ENCODE measurements at regions not wholly inside any gene's neighbourhood (a gene's known extent, or its start where the extent isn't known, plus 50 kb on each side); places are given as distances from the start of the nearest gene placed in this dataset.

DNA sequence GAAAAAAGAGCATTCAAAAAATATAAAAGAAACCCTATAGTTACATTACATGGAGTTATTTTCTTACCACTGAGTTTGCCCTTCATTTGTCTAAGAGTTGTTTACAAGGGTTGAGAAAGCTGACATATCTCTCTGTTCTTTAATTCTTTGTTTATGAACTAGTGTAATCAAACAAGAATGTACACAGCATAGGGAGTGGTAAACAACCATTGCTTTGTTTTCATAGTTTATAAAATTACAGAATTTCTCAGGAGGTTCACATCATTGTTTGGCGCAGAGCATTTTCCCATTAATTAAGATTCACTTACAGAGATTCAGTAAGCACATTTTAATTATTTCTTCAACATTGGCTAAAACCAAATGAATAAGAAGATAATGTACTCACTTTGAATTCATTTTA is 87.6 kb downstream of the IFI44 start (continued):
- TF ChIP-seq CREB5 (CRISPR knock-in tag; IDR thresholded peaks at IDR 0.05), result no peak
- TF ChIP-seq LEF1 (IDR thresholded peaks at IDR 0.05), result no peak
- TF ChIP-seq TCF7L2 (IDR thresholded peaks at IDR 0.05; ENCODE audit: low read depth, low read length), result no peak
- TF ChIP-seq RBFOX2 (IDR thresholded peaks at IDR 0.05; ENCODE audit: low read depth, low read length), result no peak
- TF ChIP-seq ZNF174 (CRISPR knock-in tag; IDR thresholded peaks at IDR 0.05), result no peak
- TF ChIP-seq SMARCC2 (IDR thresholded peaks at IDR 0.05; ENCODE audit: low read depth), result no peak
- no peak for TF ChIP-seq FOXJ3 (CRISPR knock-in tag; IDR thresholded peaks at IDR 0.05)
- TF ChIP-seq, protein P1, sequence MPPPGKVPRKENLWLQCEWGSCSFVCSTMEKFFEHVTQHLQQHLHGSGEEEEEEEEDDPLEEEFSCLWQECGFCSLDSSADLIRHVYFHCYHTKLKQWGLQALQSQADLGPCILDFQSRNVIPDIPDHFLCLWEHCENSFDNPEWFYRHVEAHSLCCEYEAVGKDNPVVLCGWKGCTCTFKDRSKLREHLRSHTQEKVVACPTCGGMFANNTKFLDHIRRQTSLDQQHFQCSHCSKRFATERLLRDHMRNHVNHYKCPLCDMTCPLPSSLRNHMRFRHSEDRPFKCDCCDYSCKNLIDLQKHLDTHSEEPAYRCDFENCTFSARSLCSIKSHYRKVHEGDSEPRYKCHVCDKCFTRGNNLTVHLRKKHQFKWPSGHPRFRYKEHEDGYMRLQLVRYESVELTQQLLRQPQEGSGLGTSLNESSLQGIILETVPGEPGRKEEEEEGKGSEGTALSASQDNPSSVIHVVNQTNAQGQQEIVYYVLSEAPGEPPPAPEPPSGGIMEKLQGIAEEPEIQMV (tag; conservative IDR thresholded peaks at IDR 0.05; ENCODE audit: low read depth), result no peak

DNA sequence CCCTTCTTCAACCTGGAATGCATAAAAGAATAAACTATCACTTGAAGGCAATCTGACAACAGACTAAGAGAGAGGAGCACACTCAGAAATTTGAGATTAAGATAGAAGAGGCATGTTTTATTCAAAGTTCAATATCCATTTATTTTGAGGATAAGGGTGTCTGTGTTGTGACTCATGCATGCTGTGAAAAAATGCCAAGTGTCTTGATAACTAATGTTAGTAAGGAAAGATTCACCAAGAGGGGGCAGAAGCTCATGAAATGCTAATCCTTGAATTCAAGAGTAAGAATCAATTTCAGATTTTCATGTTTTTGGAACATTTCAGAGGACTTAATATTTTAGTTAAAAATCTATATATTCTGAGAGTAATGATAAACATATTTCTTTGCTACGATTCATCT is 94.0 kb downstream of the IFI44 start:
- DNase-seq (ENCODE audit: extremely low read depth in 1 of 4, low spot score in 3 of 4), result no peak
- H3K27me3 ChIP-seq (ENCODE audit: control insufficient read depth in 2 of 2, insufficient read depth in 2 of 2, low read length in 2 of 2), result no peaks in the 10 kb centered on the region
- TF ChIP-seq ZFPM2 (CRISPR knock-in tag; IDR thresholded peaks at IDR 0.05), result no peak
- TF ChIP-seq SMARCA4 (IDR thresholded peaks at IDR 0.05), result no peak
- no peak for TF ChIP-seq ZBTB9 (CRISPR knock-in tag; IDR thresholded peaks at IDR 0.05)
- TF ChIP-seq ZKSCAN1 (IDR thresholded peaks at IDR 0.05; ENCODE audit: low read depth, low read length), result no peak
- no peak for TF ChIP-seq ZNF232 (CRISPR knock-in tag; IDR thresholded peaks at IDR 0.05)
- no peak for TF ChIP-seq SLC30A9 (CRISPR knock-in tag; IDR thresholded peaks at IDR 0.05)
- TF ChIP-seq ZEB2 (IDR thresholded peaks at IDR 0.05), result no peak
- no peak for TF ChIP-seq ARID3A (IDR thresholded peaks at IDR 0.05; ENCODE audit: borderline replicate concordance, low read depth, low read length)
- TF ChIP-seq MED1 (CRISPR knock-in tag; IDR thresholded peaks at IDR 0.05; ENCODE audit: borderline replicate concordance), result no peak
- H4K20me1 ChIP-seq (replicated peaks; ENCODE audit: control insufficient read depth, insufficient read depth, low read length), result no peaks in the 10 kb centered on the region
- intact Hi-C loops (cut with micrococcal nuclease), result no loop called here
- ChIA-PET POLR2A (no interaction called here), CTCF (ENCODE audit: low intra/inter-chr PET ratio) (no interaction called here)
- no peak for FAIRE-seq
- no peak overlapping the region for H3K4me2 ChIP-seq (ENCODE audit: insufficient read depth, low read length)
- no peaks in the 10 kb centered on the region for H3K36me3 ChIP-seq (ENCODE audit: control insufficient read depth, insufficient read depth, low read length)
- H3K9ac ChIP-seq (ENCODE audit: insufficient read depth in 1 of 2, low read depth in 2 of 2, low read length in 2 of 2), result no peak overlapping the region
- BruUV-seq (replicated peaks), result no TSS peak
- no peaks in the 10 kb centered on the region; the same call in 1 of the 2 replicates for H3K9me3 ChIP-seq (replicated peaks; ENCODE audit: control insufficient read depth, insufficient read depth, low read depth, low read length)
- no peaks in the 10 kb centered on the region for H3K9me1 ChIP-seq (ENCODE audit: control insufficient read depth, insufficient read depth, low read length)
- in situ Hi-C loops (cut with MboI), result no loop called here
- 0% methylated on average over 1 of the region's 1 CpG for WGBS (ENCODE audit: insufficient coverage, low coverage, missing lambda C conversion rate)
- H3K79me2 ChIP-seq (ENCODE audit: control insufficient read depth, insufficient read depth, low read length), result no peaks in the 10 kb centered on the region
- H3K4me3 ChIP-seq, result no peak overlapping the region
- no peaks in the 10 kb centered on the region for H3K4me1 ChIP-seq (replicated peaks in 1 of 2; ENCODE audit: control insufficient read depth in 2 of 2, insufficient read depth in 2 of 2, low read length in 2 of 2)
- no peak for ATAC-seq
- H2AFZ ChIP-seq (ENCODE audit: low read depth, low read length), result no peak overlapping the region
- no peak overlapping the region for H3K27ac ChIP-seq (ENCODE audit: extremely low read depth, low read depth, low read length)
